GM19467 (cell line): ENCODE measurements at regions not wholly inside any gene's neighbourhood (a gene's known extent, or its start where the extent isn't known, plus 50 kb on each side); places are given as distances from the start of the nearest gene placed in this dataset.

Experiments
- ATAC-seq: cut with Tn5 transposase; IDR thresholded peaks from one replicate; pipeline ENCODE4 v1.9.1; 2021; ENCODE audit warnings: mild to moderate bottlenecking, moderate library complexity; ENCODE audit not compliant: unreplicated experiment

GRCh38 chr6:121020656-121021055 lies 313.6 kb downstream of the TBC1D32 start:
- no peak for ATAC-seq

GRCh38 chr6:121008553-121008952 lies 325.7 kb downstream of the TBC1D32 start:
- no peak for ATAC-seq

- no peak for ATAC-seq
Observed at GRCh38 chr6:121006024-121006423, 328.3 kb downstream of the TBC1D32 start.

- ATAC-seq, result no peak
Observed at GRCh38 chr6:121000381-121000780, 333.9 kb downstream of the TBC1D32 start.

GRCh38 chr6:120996340-120996739 lies 337.9 kb downstream of the TBC1D32 start:
- no peak for ATAC-seq

- no peak for ATAC-seq
Observed at GRCh38 chr6:120994573-120994967, 339.7 kb downstream of the TBC1D32 start.

- ATAC-seq, result no peak
Observed at GRCh38 chr6:120993929-120994572, 340.2 kb downstream of the TBC1D32 start.

GRCh38 chr6:120992257-120992656 lies 342.0 kb downstream of the TBC1D32 start:
- ATAC-seq, result no peak

- ATAC-seq, result no peak
Observed at GRCh38 chr6:120990866-120991265, 343.4 kb downstream of the TBC1D32 start.

GRCh38 chr6:120981835-120982234 lies 352.4 kb downstream of the TBC1D32 start:
- no peak for ATAC-seq

GRCh38 chr6:120966321-120966720 lies 368.0 kb downstream of the TBC1D32 start:
- ATAC-seq, result no peak

- peak; percentile 37 for ATAC-seq
Observed at GRCh38 chr6:120965814-120966213, 368.5 kb downstream of the TBC1D32 start.

GRCh38 chr6:120960761-120961160 lies 373.5 kb downstream of the TBC1D32 start:
- ATAC-seq, result no peak

GRCh38 chr6:120954111-120954510 lies 380.2 kb downstream of the TBC1D32 start:
- no peak for ATAC-seq

- no peak for ATAC-seq
Observed at GRCh38 chr6:120951258-120951657, 383.0 kb downstream of the TBC1D32 start.

- no peak for ATAC-seq
Observed at GRCh38 chr6:120947111-120947510, 387.2 kb downstream of the TBC1D32 start.

GRCh38 chr6:120945905-120946594 lies 388.2 kb downstream of the TBC1D32 start:
- ATAC-seq, result peak; percentile 72

- ATAC-seq, result peak; percentile 98
Observed at GRCh38 chr6:120938876-120939472, 395.3 kb downstream of the TBC1D32 start.

- ATAC-seq, result peak; percentile 45
Observed at GRCh38 chr6:120938164-120938875, 396.0 kb downstream of the TBC1D32 start.

- ATAC-seq, result peak; percentile 32
Observed at GRCh38 chr6:120935908-120936307, 398.4 kb downstream of the TBC1D32 start.

GRCh38 chr6:120935016-120935415 lies 399.3 kb downstream of the TBC1D32 start:
- no peak for ATAC-seq
